HEK293 (cell line): ENCODE measurements at regions not wholly inside any gene's neighbourhood (a gene's known extent, or its start where the extent isn't known, plus 50 kb on each side); places are given as distances from the start of the nearest gene placed in this dataset.

Source experiments
- CTCF ChIA-PET: fragments of 350-600 bp; formaldehyde crosslinking; extraction: SDS; loops from one replicate; lab custom pipeline; 2021; ENCODE audit warnings: antibody characterized with exemption; lab: Yijun Ruan, JAX
- POLR2A ChIA-PET: fragments of 300-600 bp; formaldehyde crosslinking; extraction: SDS; loops from one replicate; lab custom pipeline; 2020; ENCODE audit warnings: antibody characterized with exemption, inconsistent platforms; lab: Yijun Ruan, JAX
- H3K27ac ChIP-seq: fragments of 200-500 bp; sonication (Bioruptor generic); 2 replicates; pipeline ENCODE4 v1.5.1; 2014; ENCODE audit warnings: low read depth, low read length, control low read depth, inconsistent platforms; ENCODE audit errors: extremely low read depth
- H3K36me3 ChIP-seq, 2 experiments: fragments of 200-500 bp in 1 of 2; sonication (Bioruptor generic) in 1 of 2; 1 replicate in 1 of 2; 2 replicates in 1 of 2; pipeline ENCODE4 v1.5.1; 2014 to 2017; ENCODE audit warnings: inconsistent platforms in 2 of 2, low read length in 2 of 2; ENCODE audit not compliant: control insufficient read depth in 2 of 2, insufficient read depth in 1 of 2
- H3K4me1 ChIP-seq: fragments of 200-500 bp; sonication (Bioruptor generic); 2 replicates; pipeline ENCODE4 v1.5.1; 2014; ENCODE audit warnings: mild to moderate bottlenecking, low read length, inconsistent platforms; ENCODE audit not compliant: control insufficient read depth, insufficient read depth
- H3K4me3 ChIP-seq: 2 replicates; pipeline ENCODE4 v1.5.1; 2011; ENCODE audit warnings: low read depth, mild to moderate bottlenecking, control low read depth, low read length, moderate library complexity
- H3K9me3 ChIP-seq: fragments of 200-500 bp; sonication (Bioruptor generic); 2 replicates; pipeline ENCODE4 v1.5.1; 2014; ENCODE audit warnings: low read depth, low read length, inconsistent platforms; ENCODE audit not compliant: control insufficient read depth, insufficient read depth
- BCL11B ChIP-seq: fragments of 450-650 bp; formaldehyde crosslinking; IDR thresholded peaks from 2 replicates; pipeline ENCODE4 v1.5.1; 2016; ENCODE audit warnings: low read depth, missing biosample characterization, missing genetic modification characterization
- CTCF ChIP-seq: fragments of 450-650 bp; formaldehyde crosslinking; IDR thresholded peaks from 2 replicates; pipeline ENCODE4 v1.5.1; 2016; ENCODE audit warnings: missing biosample characterization, missing genetic modification characterization
- GFI1B ChIP-seq: fragments of 450-650 bp; formaldehyde crosslinking; IDR thresholded peaks from 2 replicates; pipeline ENCODE4 v1.5.1; 2016; ENCODE audit warnings: missing biosample characterization, missing genetic modification characterization
- GLIS2 ChIP-seq: fragments of 450-650 bp; formaldehyde crosslinking; IDR thresholded peaks from 2 replicates; pipeline ENCODE4 v1.5.1; 2016; ENCODE audit warnings: missing biosample characterization, missing genetic modification characterization
- HOXD13 ChIP-seq: sonication (generic); formaldehyde crosslinking; IDR thresholded peaks from 2 replicates; pipeline ENCODE4 v1.8.0; 2022; ENCODE audit warnings: missing genetic modification reagents, borderline replicate concordance
- MEIS1 ChIP-seq: sonication (generic); formaldehyde crosslinking; IDR thresholded peaks from 2 replicates; pipeline ENCODE4 v1.8.1; 2022; ENCODE audit warnings: missing genetic modification reagents, mild to moderate bottlenecking, borderline replicate concordance
- OSR2 ChIP-seq: fragments of 450-650 bp; formaldehyde crosslinking; IDR thresholded peaks from 2 replicates; pipeline ENCODE4 v1.5.1; 2016; ENCODE audit warnings: missing biosample characterization, missing genetic modification characterization
- REST ChIP-seq: fragments of 450-650 bp; formaldehyde crosslinking; IDR thresholded peaks from 2 replicates; pipeline ENCODE4 v1.5.1; 2016; ENCODE audit warnings: missing biosample characterization, missing genetic modification characterization
- SP3 ChIP-seq: fragments of 450-650 bp; formaldehyde crosslinking; IDR thresholded peaks from 2 replicates; pipeline ENCODE4 v1.5.1; 2016; ENCODE audit warnings: missing biosample characterization, missing genetic modification characterization
- TCF7L2 ChIP-seq: IDR thresholded peaks from 2 replicates; pipeline ENCODE4 v1.6.1; 2011; ENCODE audit warnings: low read depth, mild to moderate bottlenecking, inconsistent platforms, low read length, moderate library complexity, borderline replicate concordance
- ZBTB10 ChIP-seq: fragments of 450-650 bp; formaldehyde crosslinking; IDR thresholded peaks from 2 replicates; pipeline ENCODE4 v1.5.1; 2016; ENCODE audit warnings: missing biosample characterization, missing genetic modification characterization
- ZBTB11 ChIP-seq: fragments of 450-650 bp; formaldehyde crosslinking; conservative IDR thresholded peaks from 2 replicates; pipeline ENCODE4 v1.5.1; 2016; ENCODE audit warnings: low read depth, missing biosample characterization, missing genetic modification characterization
- ZIC2 ChIP-seq: fragments of 450-650 bp; formaldehyde crosslinking; IDR thresholded peaks from 2 replicates; pipeline ENCODE4 v1.5.1; 2016; ENCODE audit warnings: missing biosample characterization, missing genetic modification characterization
- ZNF112 ChIP-seq: fragments of 450-650 bp; formaldehyde crosslinking; IDR thresholded peaks from 2 replicates; pipeline ENCODE4 v1.5.0; 2017; ENCODE audit warnings: missing biosample characterization, missing genetic modification characterization
- ZNF248 ChIP-seq: fragments of 450-650 bp; formaldehyde crosslinking; IDR thresholded peaks from 2 replicates; pipeline ENCODE4 v1.5.1; 2017; ENCODE audit warnings: missing biosample characterization, missing genetic modification characterization
- ZNF274 ChIP-seq, 2 experiments: fragments of 200-500 bp in 1 of 2; fragments of 450-650 bp in 1 of 2; sonication (Bioruptor generic) in 1 of 2; formaldehyde crosslinking in 1 of 2; IDR thresholded peaks; 2 replicates each; pipeline versions ENCODE4 v1.5.1 to v1.6.1; 2014 to 2016; ENCODE audit warnings: borderline replicate concordance in 1 of 2, inconsistent platforms in 1 of 2, low read length in 1 of 2, missing biosample characterization in 1 of 2, missing genetic modification characterization in 1 of 2
- ZNF555 ChIP-seq: fragments of 450-650 bp; formaldehyde crosslinking; conservative IDR thresholded peaks from 2 replicates; pipeline ENCODE4 v1.5.1; 2017; ENCODE audit warnings: missing biosample characterization, mild to moderate bottlenecking, missing genetic modification characterization, inconsistent platforms
- ZNF585B ChIP-seq: fragments of 450-650 bp; formaldehyde crosslinking; IDR thresholded peaks from 2 replicates; pipeline ENCODE4 v1.5.1; 2016; ENCODE audit warnings: missing biosample characterization, missing genetic modification characterization
- ZNF596 ChIP-seq: fragments of 450-650 bp; IDR thresholded peaks from 2 replicates; pipeline ENCODE4 v1.5.0; 2018; ENCODE audit warnings: missing biosample characterization, mild to moderate bottlenecking, missing genetic modification characterization, moderate library complexity
- ZNF610 ChIP-seq: fragments of 450-650 bp; formaldehyde crosslinking; IDR thresholded peaks from 2 replicates; pipeline ENCODE4 v1.5.1; 2016; ENCODE audit warnings: missing biosample characterization, missing genetic modification characterization, borderline replicate concordance
- ZNF660 ChIP-seq: fragments of 450-650 bp; IDR thresholded peaks from 2 replicates; pipeline ENCODE4 v1.5.1; 2018; ENCODE audit warnings: missing biosample characterization, mild to moderate bottlenecking, missing genetic modification characterization
- ZNF843 ChIP-seq: fragments of 450-650 bp; formaldehyde crosslinking; IDR thresholded peaks from 2 replicates; pipeline ENCODE4 v1.5.1; 2016; ENCODE audit warnings: missing biosample characterization, missing genetic modification characterization

- no peaks in the 10 kb centered on the region for H3K9me3 ChIP-seq
- H3K27ac ChIP-seq, result no peak overlapping the region
- POLR2A ChIA-PET, result no interaction called here
- H3K36me3 ChIP-seq, result no peaks in the 10 kb centered on the region
- CTCF ChIA-PET, result interaction anchor here (0.6 to 3.3 kb wide), 6 partner anchors 10 to 1808 kb away, joined by 3 to 12 read pairs (median 4); no protein-coding TSS in a partner anchor
- TF ChIP-seq HOXD13 (CRISPR knock-in tag) (no peak), ZNF555 (tag by site-specific recombination) (no peak), BCL11B (tag by site-specific recombination) (no peak), ZNF112 (no peak), ZNF660 (tag by site-specific recombination) (no peak), REST (tag by site-specific recombination) (no peak), ZBTB10 (no peak), ZIC2 (tag by site-specific recombination) (no peak), MEIS1 (CRISPR knock-in tag) (no peak), TCF7L2 (no peak), SP3 (tag by site-specific recombination) (no peak), ZNF248 (tag by site-specific recombination) (no peak), GLIS2 (tag by site-specific recombination) (no peak)
- no peak overlapping the region for H3K4me3 ChIP-seq
- H3K4me1 ChIP-seq, result no peaks in the 10 kb centered on the region
Measured at GRCh38 chr12:46935271-46935847, 109.6 kb upstream of the SLC38A4 start.

GRCh38 chr12:46936042-46936441, 110.2 kb upstream of the SLC38A4 start:
- TF ChIP-seq ZNF274 (IDR thresholded peaks at IDR 0.05; ENCODE audit: low read length) (no peak), ZNF274 (tag by site-specific recombination; IDR thresholded peaks at IDR 0.05; ENCODE audit: borderline replicate concordance) (no peak), ZNF843 (tag by site-specific recombination) (no peak), CTCF (tag by site-specific recombination) (no peak), ZBTB11 (tag by site-specific recombination) (no peak), OSR2 (no peak), ZNF596 (tag by site-specific recombination) (no peak), GFI1B (tag by site-specific recombination) (no peak), ZNF585B (no peak), ZNF610 (tag by site-specific recombination) (no peak)
- Histone ChIP-seq H3K9me3 (no peaks in the 10 kb centered on the region), H3K4me3 (no peak overlapping the region), H3K36me3 (no peaks in the 10 kb centered on the region), H3K4me1 (no peaks in the 10 kb centered on the region), H3K27ac (no peak overlapping the region)
- ChIA-PET POLR2A (no interaction called here), CTCF (no interaction called here)
